ENCODE measurements at regions not wholly inside any gene's neighbourhood (a gene's known extent, or its start where the extent isn't known, plus 50 kb on each side); places are given as distances from the start of the nearest gene placed in this dataset.

- TF ChIP-seq CTCF (conservative IDR thresholded peaks at IDR 0.05) (no peak), EZH2 (IDR thresholded peaks at IDR 0.05; ENCODE audit: low read depth) (no peak)
- Histone ChIP-seq H3K4me1 (replicated peaks; ENCODE audit: insufficient read depth) (no peaks in the 10 kb centered on the region), H4K20me1 (ENCODE audit: insufficient read depth) (no peaks in the 10 kb centered on the region), H3F3A (ENCODE audit: insufficient read depth, low read depth) (no peaks in the 10 kb centered on the region), H3K9me3 (ENCODE audit: insufficient read depth, low read depth) (no peaks in the 10 kb centered on the region; the same call in 1 of the 2 replicates), H3K4me2 (no peak overlapping the region), H3K27ac (no peak overlapping the region), H3K27me3 (ENCODE audit: insufficient read depth, low read depth) (no peaks in the 10 kb centered on the region), H3K4me3 (no peak overlapping the region), H3K79me2 (ENCODE audit: low read depth) (no peaks in the 10 kb centered on the region), H3K9me2 (ENCODE audit: insufficient read depth) (no peaks in the 10 kb centered on the region; the same call in 1 of the 2 replicates), H2AFZ (no peak overlapping the region), H3K36me3 (ENCODE audit: low read depth) (no peaks in the 10 kb centered on the region)
- POLR2A ChIA-PET (ENCODE audit: unreplicated experiment) = no interaction called here
- intact Hi-C loops (cut with micrococcal nuclease; ENCODE audit: unreplicated experiment) = no loop called here
- no TSS peak for BruUV-seq (replicated peaks)
- DNase-seq = no peak
- CTCF ChIA-PET = no interaction called here
These were observed 88.3 kb upstream of the PLEKHG7 start for GRCh38 chr12:92614502-92614901.

- Histone ChIP-seq H3K27ac (no peak overlapping the region), H3K27me3 (ENCODE audit: insufficient read depth, low read depth) (no peaks in the 10 kb centered on the region), H3F3A (ENCODE audit: insufficient read depth, low read depth) (no peaks in the 10 kb centered on the region), H3K9me2 (ENCODE audit: insufficient read depth) (no peaks in the 10 kb centered on the region; the same call in 1 of the 2 replicates), H4K20me1 (ENCODE audit: insufficient read depth) (no peaks in the 10 kb centered on the region), H3K4me2 (no peak overlapping the region), H3K9me3 (ENCODE audit: insufficient read depth, low read depth) (no peaks in the 10 kb centered on the region; the same call in 1 of the 2 replicates), H2AFZ (no peak overlapping the region), H3K4me3 (no peak overlapping the region), H3K4me1 (replicated peaks; ENCODE audit: insufficient read depth) (no peaks in the 10 kb centered on the region), H3K36me3 (ENCODE audit: low read depth) (no peaks in the 10 kb centered on the region), H3K79me2 (ENCODE audit: low read depth) (no peaks in the 10 kb centered on the region)
- TF ChIP-seq CTCF (conservative IDR thresholded peaks at IDR 0.05) (no peak), EZH2 (IDR thresholded peaks at IDR 0.05; ENCODE audit: low read depth) (no peak)
- ChIA-PET POLR2A (ENCODE audit: unreplicated experiment) (no interaction called here), CTCF (no interaction called here)
- intact Hi-C loops (cut with micrococcal nuclease; ENCODE audit: unreplicated experiment) = no loop called here
- no peak for DNase-seq
- BruUV-seq (replicated peaks) = no TSS peak
These were observed 88.8 kb upstream of the PLEKHG7 start for GRCh38 chr12:92614001-92614400.

GRCh38 chr12:92612611-92613010 is 90.2 kb upstream of the PLEKHG7 start:
- Histone ChIP-seq H3K79me2 (ENCODE audit: low read depth) (no peaks in the 10 kb centered on the region), H3K4me3 (no peak overlapping the region), H3K36me3 (ENCODE audit: low read depth) (no peaks in the 10 kb centered on the region), H3K4me1 (replicated peaks; ENCODE audit: insufficient read depth) (no peaks in the 10 kb centered on the region), H3K27me3 (ENCODE audit: insufficient read depth, low read depth) (no peaks in the 10 kb centered on the region), H3K9me3 (ENCODE audit: insufficient read depth, low read depth) (no peaks in the 10 kb centered on the region), H3K27ac (no peak overlapping the region), H3K4me2 (no peak overlapping the region), H2AFZ (no peak overlapping the region), H3F3A (ENCODE audit: insufficient read depth, low read depth) (no peaks in the 10 kb centered on the region), H3K9me2 (ENCODE audit: insufficient read depth) (no peaks in the 10 kb centered on the region; the same call in 1 of the 2 replicates), H4K20me1 (ENCODE audit: insufficient read depth) (no peaks in the 10 kb centered on the region)
- TF ChIP-seq EZH2 (IDR thresholded peaks at IDR 0.05; ENCODE audit: low read depth) (no peak), CTCF (conservative IDR thresholded peaks at IDR 0.05) (no peak)
- intact Hi-C loops (cut with micrococcal nuclease; ENCODE audit: unreplicated experiment) = no loop called here
- no TSS peak for BruUV-seq (replicated peaks)
- ChIA-PET POLR2A (ENCODE audit: unreplicated experiment) (no interaction called here), CTCF (no interaction called here)
- DNase-seq = no peak
